ENCODE measurements at regions not wholly inside any gene's neighbourhood (a gene's known extent, or its start where the extent isn't known, plus 50 kb on each side); places are given as distances from the start of the nearest gene placed in this dataset.

GRCh38 chr10:130458509-130458908 lies 322.3 kb downstream of the GLRX3 start:
- CTCF ChIA-PET: no interaction called here
- H3K4me3 ChIP-seq (ENCODE audit: low read depth, low read length): no peak overlapping the region
- DNase-seq (ENCODE audit: low read depth, low spot score): no peak
- TF ChIP-seq CTCF (IDR thresholded peaks at IDR 0.05; ENCODE audit: insufficient read depth, low read length, missing control alignments): no peak
- POLR2A ChIA-PET: no interaction called here

- POLR2A ChIA-PET: no interaction called here
- CTCF ChIA-PET: no interaction called here
- TF ChIP-seq CTCF (IDR thresholded peaks at IDR 0.05; ENCODE audit: insufficient read depth, low read length, missing control alignments): no peak
- no peak overlapping the region for H3K4me3 ChIP-seq (ENCODE audit: low read depth, low read length)
- DNase-seq (ENCODE audit: low read depth, low spot score): no peak
Observed at GRCh38 chr10:130459011-130459410, 322.8 kb downstream of the GLRX3 start.

GRCh38 chr10:130459851-130460490 lies 323.8 kb downstream of the GLRX3 start:
- ChIA-PET POLR2A (no interaction called here), CTCF (no interaction called here)
- no peak for DNase-seq (ENCODE audit: low read depth, low spot score)
- H3K4me3 ChIP-seq (ENCODE audit: low read depth, low read length): no peak overlapping the region
- TF ChIP-seq CTCF (IDR thresholded peaks at IDR 0.05; ENCODE audit: insufficient read depth, low read length, missing control alignments): no peak

GRCh38 chr10:130461631-130462030 lies 325.4 kb downstream of the GLRX3 start:
- no peak for DNase-seq (ENCODE audit: low read depth, low spot score)
- CTCF ChIA-PET: no interaction called here
- POLR2A ChIA-PET: no interaction called here

GRCh38 chr10:130463104-130463875 lies 327.1 kb downstream of the GLRX3 start:
- no peak overlapping the region for H3K4me3 ChIP-seq (ENCODE audit: low read depth, low read length)
- ChIA-PET POLR2A (interaction anchor here (0.6 kb wide), 1 partner anchor 14 kb away, joined by 3 read pairs; no protein-coding TSS in a partner anchor), CTCF (no interaction called here)
- no peak for DNase-seq (ENCODE audit: low read depth, low spot score)
- TF ChIP-seq CTCF (IDR thresholded peaks at IDR 0.05; ENCODE audit: insufficient read depth, low read length, missing control alignments): no peak

More at GRCh38 chr10:130461631-130462030, 325.4 kb downstream of the GLRX3 start:
- H3K4me3 ChIP-seq (ENCODE audit: low read depth, low read length): no peak overlapping the region
- TF ChIP-seq CTCF (IDR thresholded peaks at IDR 0.05; ENCODE audit: insufficient read depth, low read length, missing control alignments): no peak

- ChIA-PET CTCF (no interaction called here), POLR2A (no interaction called here)
- no peak for TF ChIP-seq CTCF (IDR thresholded peaks at IDR 0.05; ENCODE audit: insufficient read depth, low read length, missing control alignments)
- DNase-seq (ENCODE audit: low read depth, low spot score): no peak
- H3K4me3 ChIP-seq (ENCODE audit: low read depth, low read length): no peak overlapping the region
Observed at GRCh38 chr10:130463876-130464364, 327.7 kb downstream of the GLRX3 start.
